ENCODE measurements at regions not wholly inside any gene's neighbourhood (a gene's known extent, or its start where the extent isn't known, plus 50 kb on each side); places are given as distances from the start of the nearest gene placed in this dataset.
"Not testable (repeated sequence)": the region's sequence is repeated elsewhere in the genome, so short reads cannot be mapped to it uniquely, and the experiment has no call there.

GRCh38 chr20:7799862-7800261 lies 140.4 kb downstream of the HAO1 start:
- Histone ChIP-seq H4K20me1 (ENCODE audit: insufficient read depth, low read length) (no peaks in the 10 kb centered on the region), H3K4me3 (replicated peaks in 1 of 3; ENCODE audit: insufficient read depth in 1 of 3, low read depth in 2 of 3, low read length in 3 of 3) (no peak overlapping the region), H3K9me3 (ENCODE audit: low read length) (no peaks in the 10 kb centered on the region), H3K36me3 (replicated peaks in 1 of 2; ENCODE audit: control insufficient read depth in 1 of 2, insufficient read depth in 2 of 2, low read length in 2 of 2) (no peaks in the 10 kb centered on the region), H3K79me2 (ENCODE audit: insufficient read depth, low read length) (no peaks in the 10 kb centered on the region), H3K4me2 (ENCODE audit: low read depth, low read length) (no peak overlapping the region), H3K27ac (ENCODE audit: extremely low read length, insufficient read depth, low read length) (no peak overlapping the region), H3K4me1 (ENCODE audit: insufficient read depth, low read length) (no peaks in the 10 kb centered on the region), H3K27me3 (ENCODE audit: control insufficient read depth in 1 of 2, insufficient read depth in 2 of 2, low read length in 2 of 2) (no peaks in the 10 kb centered on the region), H3K9ac (ENCODE audit: insufficient read depth, low read depth, low read length) (no peak overlapping the region), H2AFZ (ENCODE audit: low read length) (no peak overlapping the region)
- WGBS (ENCODE audit: low lambda C conversion rate) = 0% methylated on average over 1 of the region's 1 CpG
- DNase-seq (ENCODE audit: low spot score) = no peak
- POLR2A ChIA-PET = no interaction called here
- BruUV-seq (replicated peaks) = no TSS peak
- no peak for ATAC-seq
- CTCF ChIA-PET (ENCODE audit: low intra/inter-chr PET ratio, low total read pairs) = no interaction called here
- TF ChIP-seq ZNF407 (CRISPR knock-in tag; IDR thresholded peaks at IDR 0.05; ENCODE audit: not compliant biosample characterization) (no peak), ZBTB42 (CRISPR knock-in tag; IDR thresholded peaks at IDR 0.05) (no peak)
- TF ChIP-seq, protein P1, sequence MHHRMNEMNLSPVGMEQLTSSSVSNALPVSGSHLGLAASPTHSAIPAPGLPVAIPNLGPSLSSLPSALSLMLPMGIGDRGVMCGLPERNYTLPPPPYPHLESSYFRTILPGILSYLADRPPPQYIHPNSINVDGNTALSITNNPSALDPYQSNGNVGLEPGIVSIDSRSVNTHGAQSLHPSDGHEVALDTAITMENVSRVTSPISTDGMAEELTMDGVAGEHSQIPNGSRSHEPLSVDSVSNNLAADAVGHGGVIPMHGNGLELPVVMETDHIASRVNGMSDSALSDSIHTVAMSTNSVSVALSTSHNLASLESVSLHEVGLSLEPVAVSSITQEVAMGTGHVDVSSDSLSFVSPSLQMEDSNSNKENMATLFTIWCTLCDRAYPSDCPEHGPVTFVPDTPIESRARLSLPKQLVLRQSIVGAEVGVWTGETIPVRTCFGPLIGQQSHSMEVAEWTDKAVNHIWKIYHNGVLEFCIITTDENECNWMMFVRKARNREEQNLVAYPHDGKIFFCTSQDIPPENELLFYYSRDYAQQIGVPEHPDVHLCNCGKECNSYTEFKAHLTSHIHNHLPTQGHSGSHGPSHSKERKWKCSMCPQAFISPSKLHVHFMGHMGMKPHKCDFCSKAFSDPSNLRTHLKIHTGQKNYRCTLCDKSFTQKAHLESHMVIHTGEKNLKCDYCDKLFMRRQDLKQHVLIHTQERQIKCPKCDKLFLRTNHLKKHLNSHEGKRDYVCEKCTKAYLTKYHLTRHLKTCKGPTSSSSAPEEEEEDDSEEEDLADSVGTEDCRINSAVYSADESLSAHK (CRISPR knock-in tag; IDR thresholded peaks at IDR 0.05; ENCODE audit: borderline replicate concordance) = no peak
- intact Hi-C loops (cut with micrococcal nuclease; ENCODE audit: unreplicated experiment) (no loop called here), in situ Hi-C loops (cut with HindIII; ENCODE audit: extremely low pct_ligation_motif_present, low pct_unique_long_range_greater_than_20kb) (no loop called here)
- no peak for FAIRE-seq

- in situ Hi-C loops (cut with HindIII; ENCODE audit: extremely low pct_ligation_motif_present, low pct_unique_long_range_greater_than_20kb) = not testable (repeated sequence)
Measured at GRCh38 chr20:7803411-7804151, 136.7 kb downstream of the HAO1 start.

More at GRCh38 chr20:7803411-7804151, 136.7 kb downstream of the HAO1 start:
- H2AFZ ChIP-seq (ENCODE audit: low read length); POLR2A ChIA-PET; intact Hi-C loops (cut with micrococcal nuclease; ENCODE audit: unreplicated experiment); H3K9ac ChIP-seq (ENCODE audit: insufficient read depth, low read depth, low read length); H3K27ac ChIP-seq (ENCODE audit: extremely low read length, insufficient read depth, low read length); H3K36me3 ChIP-seq (replicated peaks in 1 of 2; ENCODE audit: control insufficient read depth in 1 of 2, insufficient read depth in 2 of 2, low read length in 2 of 2); CTCF ChIA-PET (ENCODE audit: low intra/inter-chr PET ratio, low total read pairs); H3K79me2 ChIP-seq (ENCODE audit: insufficient read depth, low read length); H3K4me2 ChIP-seq (ENCODE audit: low read depth, low read length); H3K4me1 ChIP-seq (ENCODE audit: insufficient read depth, low read length); H4K20me1 ChIP-seq (ENCODE audit: insufficient read depth, low read length); FAIRE-seq; ATAC-seq; H3K9me3 ChIP-seq (ENCODE audit: low read length); H3K4me3 ChIP-seq (replicated peaks in 1 of 3; ENCODE audit: insufficient read depth in 1 of 3, low read depth in 2 of 3, low read length in 3 of 3); H3K27me3 ChIP-seq (ENCODE audit: control insufficient read depth in 1 of 2, insufficient read depth in 2 of 2, low read length in 2 of 2); BruUV-seq (replicated peaks); DNase-seq (ENCODE audit: low spot score): not testable (repeated sequence)
- 76% methylated on average over 47 of the region's 52 CpGs for WGBS (ENCODE audit: low lambda C conversion rate)
